ENCODE measurements at regions not wholly inside any gene's neighbourhood (a gene's known extent, or its start where the extent isn't known, plus 50 kb on each side); places are given as distances from the start of the nearest gene placed in this dataset.

DNA sequence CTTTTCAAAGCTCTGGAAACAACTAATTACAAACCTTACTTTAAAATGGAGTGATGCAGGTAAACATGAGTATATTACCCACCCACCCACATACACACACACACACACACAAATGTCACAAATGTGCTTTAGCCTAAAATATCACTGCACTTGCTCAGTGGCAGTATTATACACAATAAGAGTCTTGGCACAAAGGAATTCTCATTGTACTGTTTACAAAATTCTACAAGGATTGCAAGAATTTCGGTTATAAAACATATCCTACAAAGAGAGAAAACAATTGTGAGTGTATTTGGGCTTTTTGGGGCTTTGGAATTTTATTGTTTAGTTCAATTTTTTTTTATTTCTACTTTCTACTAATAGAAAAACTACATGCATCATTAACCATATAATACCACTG is 113.2 kb upstream of the BEND6 start:
- no peaks in the 10 kb centered on the region for H3K4me1 ChIP-seq
- H3K4me3 ChIP-seq = peak overlapping the region; percentile 6
- H3K27me3 ChIP-seq = peaks cover 20% of the 10 kb centered on the region
- H3K36me3 ChIP-seq = no peaks in the 10 kb centered on the region
- intact Hi-C loops (cut with DNase I) = no loop called here
- no peaks in the 10 kb centered on the region for H3K9me3 ChIP-seq
- no peak overlapping the region for H3K27ac ChIP-seq
- TF ChIP-seq, protein P1, sequence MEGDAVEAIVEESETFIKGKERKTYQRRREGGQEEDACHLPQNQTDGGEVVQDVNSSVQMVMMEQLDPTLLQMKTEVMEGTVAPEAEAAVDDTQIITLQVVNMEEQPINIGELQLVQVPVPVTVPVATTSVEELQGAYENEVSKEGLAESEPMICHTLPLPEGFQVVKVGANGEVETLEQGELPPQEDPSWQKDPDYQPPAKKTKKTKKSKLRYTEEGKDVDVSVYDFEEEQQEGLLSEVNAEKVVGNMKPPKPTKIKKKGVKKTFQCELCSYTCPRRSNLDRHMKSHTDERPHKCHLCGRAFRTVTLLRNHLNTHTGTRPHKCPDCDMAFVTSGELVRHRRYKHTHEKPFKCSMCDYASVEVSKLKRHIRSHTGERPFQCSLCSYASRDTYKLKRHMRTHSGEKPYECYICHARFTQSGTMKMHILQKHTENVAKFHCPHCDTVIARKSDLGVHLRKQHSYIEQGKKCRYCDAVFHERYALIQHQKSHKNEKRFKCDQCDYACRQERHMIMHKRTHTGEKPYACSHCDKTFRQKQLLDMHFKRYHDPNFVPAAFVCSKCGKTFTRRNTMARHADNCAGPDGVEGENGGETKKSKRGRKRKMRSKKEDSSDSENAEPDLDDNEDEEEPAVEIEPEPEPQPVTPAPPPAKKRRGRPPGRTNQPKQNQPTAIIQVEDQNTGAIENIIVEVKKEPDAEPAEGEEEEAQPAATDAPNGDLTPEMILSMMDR (IDR thresholded peaks at IDR 0.05) = no peak
- no peak overlapping the region for H3K9ac ChIP-seq (ENCODE audit: low read depth in 2 of 2, low read length in 2 of 2)
- DNase-seq = no peak

DNA sequence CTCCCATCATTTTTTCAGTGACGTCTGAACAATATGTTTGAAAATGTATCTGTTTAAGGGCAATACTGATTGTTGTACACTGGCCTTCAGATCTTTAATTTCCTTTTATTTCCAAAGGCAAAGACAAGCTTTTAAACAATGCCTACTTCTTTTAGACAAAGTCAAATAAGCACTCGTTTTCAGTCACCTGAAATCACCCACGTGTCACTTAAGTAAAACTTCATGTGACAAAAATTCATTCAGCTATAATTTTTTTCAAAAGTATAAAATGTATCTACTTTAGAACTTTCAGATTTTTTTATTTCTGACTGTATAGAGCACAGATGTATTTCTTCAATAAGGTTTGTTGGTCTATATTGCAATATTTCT is 113.5 kb upstream of the BEND6 start:
- no peaks in the 10 kb centered on the region for H3K9me3 ChIP-seq
- H3K36me3 ChIP-seq = no peaks in the 10 kb centered on the region
- TF ChIP-seq, protein P1 (IDR thresholded peaks at IDR 0.05) = no peak
- no peak overlapping the region for H3K9ac ChIP-seq (ENCODE audit: low read depth in 2 of 2, low read length in 2 of 2)
- no peaks in the 10 kb centered on the region for H3K4me1 ChIP-seq
- no peak overlapping the region for H3K27ac ChIP-seq
- H3K27me3 ChIP-seq = peaks cover 20% of the 10 kb centered on the region
- H3K4me3 ChIP-seq = peak overlapping the region; percentile 6
- intact Hi-C loops (cut with DNase I) = no loop called here
- no peak for DNase-seq

DNA sequence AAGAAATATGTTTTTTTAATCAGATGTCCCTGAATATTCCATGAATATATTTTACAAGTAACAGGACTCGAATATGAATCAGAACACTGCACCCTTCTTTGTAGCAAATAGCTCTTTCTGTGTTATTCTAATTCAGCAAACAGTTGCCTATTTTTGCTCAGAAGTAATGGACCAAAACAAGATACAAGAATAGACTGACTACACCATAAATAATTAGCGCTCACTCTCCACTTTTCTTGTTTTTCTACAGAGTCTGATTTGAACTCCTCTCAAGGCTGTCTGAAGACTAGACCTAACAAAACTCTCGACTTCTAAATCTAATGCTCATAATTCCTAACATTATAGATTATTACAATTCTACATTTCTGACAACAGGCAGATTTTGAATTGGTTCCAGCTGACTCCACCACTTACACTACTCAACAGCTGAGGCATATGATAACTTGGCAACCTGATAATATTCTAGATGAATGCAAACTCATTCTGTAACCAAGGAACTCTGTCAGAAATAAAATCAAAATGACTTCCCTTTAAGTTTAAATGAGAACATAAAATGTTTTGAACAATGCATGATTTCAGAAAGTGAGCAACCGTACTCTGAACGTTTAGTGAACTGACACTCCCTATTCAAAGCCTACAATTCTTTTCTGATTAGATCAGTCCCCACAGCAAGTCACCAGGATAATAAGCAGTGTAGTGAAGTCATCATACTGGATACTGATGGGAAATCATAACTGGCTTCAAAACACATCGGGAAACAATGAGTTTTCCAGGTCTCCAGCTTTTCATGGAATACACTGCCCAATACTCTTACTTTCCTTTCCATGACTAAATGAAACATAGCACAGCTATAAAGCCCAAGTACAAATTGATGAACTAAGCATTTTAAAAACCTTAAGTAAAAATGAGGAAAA is 114.2 kb upstream of the BEND6 start:
- H3K9me3 ChIP-seq = no peaks in the 10 kb centered on the region
- H3K9ac ChIP-seq (ENCODE audit: low read depth in 2 of 2, low read length in 2 of 2) = no peak overlapping the region
- H3K4me3 ChIP-seq = no peak overlapping the region
- intact Hi-C loops (cut with DNase I) = no loop called here
- H3K27ac ChIP-seq = no peak overlapping the region
- H3K36me3 ChIP-seq = no peaks in the 10 kb centered on the region
- peaks cover 20% of the 10 kb centered on the region for H3K27me3 ChIP-seq
- H3K4me1 ChIP-seq = no peaks in the 10 kb centered on the region
- no peak for DNase-seq
- TF ChIP-seq, protein P1 (IDR thresholded peaks at IDR 0.05) = no peak

DNA sequence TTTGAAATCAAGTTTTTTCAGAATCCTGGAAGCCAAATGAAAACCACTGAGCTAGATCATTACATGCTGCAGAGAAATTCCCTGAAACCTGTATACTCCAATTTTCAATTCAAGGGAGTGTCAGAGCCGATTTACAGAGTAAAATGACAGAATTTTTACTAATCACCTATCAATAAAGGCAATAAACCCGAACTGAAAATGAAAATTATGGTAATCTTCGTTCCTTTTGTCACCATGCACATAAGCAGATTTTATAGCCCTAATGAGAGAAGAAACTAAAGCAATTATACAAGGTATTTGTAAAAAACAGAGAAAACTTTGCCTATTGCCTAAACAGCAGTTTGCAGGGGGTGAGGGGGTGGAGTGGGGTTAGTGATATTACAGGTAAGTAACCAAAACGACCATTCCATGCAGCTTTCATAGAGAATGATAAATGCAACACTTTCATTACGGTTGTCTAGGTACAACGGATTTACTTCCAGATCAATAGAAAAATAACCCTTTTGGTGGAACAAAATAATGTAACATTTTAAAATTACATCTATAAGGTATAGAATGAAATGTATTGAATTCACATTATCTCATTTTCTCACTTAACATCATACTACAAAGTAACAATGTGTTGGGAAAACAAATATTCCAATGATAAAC is 115.2 kb upstream of the BEND6 start:
- intact Hi-C loops (cut with DNase I) = no loop called here
- no peak for DNase-seq
- peaks cover 20% of the 10 kb centered on the region for H3K27me3 ChIP-seq
- H3K4me1 ChIP-seq = no peaks in the 10 kb centered on the region
- no peak overlapping the region for H3K27ac ChIP-seq
- no peaks in the 10 kb centered on the region for H3K36me3 ChIP-seq
- no peak overlapping the region for H3K9ac ChIP-seq (ENCODE audit: low read depth in 2 of 2, low read length in 2 of 2)
- TF ChIP-seq, protein P1 (IDR thresholded peaks at IDR 0.05) = no peak
- no peak overlapping the region for H3K4me3 ChIP-seq
- no peaks in the 10 kb centered on the region for H3K9me3 ChIP-seq

DNA sequence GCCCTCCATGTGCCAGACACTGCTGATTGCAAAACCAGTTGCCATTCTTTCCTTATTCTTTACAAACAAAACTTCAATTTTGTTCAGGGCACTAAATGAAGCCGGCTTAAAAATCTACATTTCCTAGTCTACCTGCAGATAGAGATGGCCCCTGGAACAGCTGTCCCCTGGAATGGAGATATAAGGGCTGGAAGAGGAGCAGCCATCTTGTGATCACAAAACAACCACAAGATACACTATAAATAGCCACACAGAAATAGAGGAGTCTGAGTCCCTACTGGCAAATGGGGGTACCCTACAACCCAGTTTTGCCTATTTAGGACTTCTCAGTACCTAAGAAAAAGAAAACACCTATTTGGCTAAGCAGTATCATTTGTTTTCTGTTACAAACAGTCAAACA is 115.9 kb upstream of the BEND6 start:
- no peaks in the 10 kb centered on the region for H3K4me1 ChIP-seq
- H3K27ac ChIP-seq = no peak overlapping the region
- no peak overlapping the region for H3K4me3 ChIP-seq
- no peak overlapping the region for H3K9ac ChIP-seq (ENCODE audit: low read depth in 2 of 2, low read length in 2 of 2)
- intact Hi-C loops (cut with DNase I) = no loop called here
- peaks cover 20% of the 10 kb centered on the region for H3K27me3 ChIP-seq
- no peaks in the 10 kb centered on the region for H3K9me3 ChIP-seq
- TF ChIP-seq, protein P1 (IDR thresholded peaks at IDR 0.05) = no peak
- no peak for DNase-seq
- H3K36me3 ChIP-seq = no peaks in the 10 kb centered on the region
